MM.1S (cell line): ENCODE measurements at regions not wholly inside any gene's neighbourhood (a gene's known extent, or its start where the extent isn't known, plus 50 kb on each side); places are given as distances from the start of the nearest gene placed in this dataset.

ENCODE experiments used
- DNase-seq: peaks from one replicate; pipeline ENCODE4 v3.0.0-alpha.2; 2015
- H2AFZ ChIP-seq: fragments of 300-600 bp; sonication (generic); 2 replicates; pipeline ENCODE4 v1.6.0; 2016; ENCODE audit warnings: antibody characterized with exemption, low read length
- H3F3A ChIP-seq: fragments of 300-600 bp; sonication (generic); 2 replicates; pipeline ENCODE4 v1.6.1; 2016; ENCODE audit warnings: mild to moderate bottlenecking, antibody characterized with exemption, low read length, moderate library complexity, mixed read lengths; ENCODE audit not compliant: insufficient read depth
- H3K27ac ChIP-seq: fragments of 300-600 bp; sonication (generic); 2 replicates; pipeline ENCODE4 v1.5.1; 2016; ENCODE audit warnings: mild to moderate bottlenecking, low read length
- H3K27me3 ChIP-seq: fragments of 300-600 bp; sonication (generic); replicated peaks from 2 replicates; pipeline ENCODE4 v1.6.0; 2016; ENCODE audit warnings: low read length; ENCODE audit not compliant: insufficient read depth
- H3K36me3 ChIP-seq: fragments of 300-600 bp; sonication (generic); replicated peaks from 2 replicates; pipeline ENCODE4 v1.6.1; 2016; ENCODE audit warnings: mild to moderate bottlenecking, low read length, mixed read lengths; ENCODE audit not compliant: insufficient read depth
- H3K4me1 ChIP-seq: fragments of 300-600 bp; sonication (generic); 2 replicates; pipeline ENCODE4 v1.6.1; 2016; ENCODE audit warnings: low read length, mixed read lengths
- H3K4me2 ChIP-seq: fragments of 300-600 bp; sonication (generic); 2 replicates; pipeline ENCODE4 v1.6.0; 2016; ENCODE audit warnings: low read depth, low read length
- H3K4me3 ChIP-seq: fragments of 300-600 bp; sonication (generic); 2 replicates; pipeline ENCODE4 v1.5.1; 2016; ENCODE audit warnings: low read length, mixed read lengths
- H3K79me2 ChIP-seq: fragments of 300-600 bp; sonication (generic); 2 replicates; pipeline ENCODE4 v1.6.1; 2016; ENCODE audit warnings: mixed run types, low read length, mixed read lengths
- H3K9ac ChIP-seq: fragments of 300-600 bp; sonication (generic); 2 replicates; pipeline ENCODE4 v1.6.1; 2016; ENCODE audit warnings: low read length, mixed read lengths
- H3K9me2 ChIP-seq: fragments of 300-600 bp; sonication (generic); replicated peaks from 2 replicates; pipeline ENCODE4 v1.6.1; 2016; ENCODE audit warnings: mild to moderate bottlenecking, low read length, mixed read lengths; ENCODE audit not compliant: insufficient read depth
- H3K9me3 ChIP-seq: fragments of 300-600 bp; sonication (generic); replicated peaks from 2 replicates; pipeline ENCODE4 v1.6.1; 2016; ENCODE audit warnings: mild to moderate bottlenecking, low read length, mixed read lengths; ENCODE audit not compliant: insufficient read depth
- H4K20me1 ChIP-seq: fragments of 300-600 bp; sonication (generic); 2 replicates; pipeline ENCODE4 v1.6.1; 2016; ENCODE audit warnings: mild to moderate bottlenecking, low read length, moderate library complexity, mixed read lengths; ENCODE audit not compliant: insufficient read depth
- CTCF ChIP-seq: fragments of 300-600 bp; sonication (generic); IDR thresholded peaks from 2 replicates; pipeline ENCODE4 v1.5.1; 2016; ENCODE audit warnings: antibody characterized with exemption, low read length, mixed read lengths
- EZH2 ChIP-seq: fragments of 300-600 bp; sonication (generic); optimal IDR thresholded peaks from 2 replicates; pipeline ENCODE3; 2017; ENCODE audit warnings: low read depth, mild to moderate bottlenecking, antibody characterized with exemption, low read length, mixed read lengths
- EZH2phosphoT487 ChIP-seq: fragments of 300-600 bp; sonication (generic); IDR thresholded peaks from 2 replicates; pipeline ENCODE4 v1.6.1; 2018; ENCODE audit warnings: antibody characterized with exemption, low read length

DNA sequence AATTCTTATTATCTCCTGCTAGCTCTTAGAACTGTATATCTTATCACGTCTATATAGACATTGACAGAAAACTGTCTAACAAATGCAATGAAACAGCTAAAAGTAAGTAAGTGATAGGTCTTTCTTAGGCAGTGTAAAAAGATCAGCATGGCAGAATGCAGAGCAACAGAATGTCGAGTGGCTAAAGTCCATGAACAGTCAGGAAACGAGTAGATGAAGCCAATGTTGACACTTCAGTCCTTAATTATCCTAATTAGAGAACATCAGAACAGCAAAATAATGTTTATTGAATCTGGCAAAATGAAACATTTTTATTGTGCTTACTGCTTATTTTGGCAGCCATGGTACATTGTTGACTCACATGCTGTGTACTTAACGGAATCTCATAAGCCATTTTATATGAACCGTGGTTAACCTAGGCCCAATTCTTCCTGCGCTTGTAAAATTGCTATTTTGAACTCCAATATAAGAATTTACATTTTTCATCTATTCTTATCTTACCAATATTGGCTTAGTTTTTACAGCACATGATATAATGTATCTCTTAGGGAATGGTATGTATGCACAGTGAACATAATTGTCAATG is 748.1 kb downstream of the DACH1 start:
- Histone ChIP-seq H2AFZ (no peak overlapping the region), H3K36me3 (no peaks in the 10 kb centered on the region), H3K4me2 (no peak overlapping the region), H4K20me1 (no peaks in the 10 kb centered on the region), H3K27me3 (no peaks in the 10 kb centered on the region), H3K9me2 (no peaks in the 10 kb centered on the region), H3K4me3 (no peak overlapping the region), H3K79me2 (no peaks in the 10 kb centered on the region), H3K4me1 (no peaks in the 10 kb centered on the region), H3K9me3 (no peaks in the 10 kb centered on the region), H3F3A (no peaks in the 10 kb centered on the region), H3K9ac (no peak overlapping the region), H3K27ac (no peak overlapping the region)
- no peak for DNase-seq
- TF ChIP-seq CTCF: no peak
- TF ChIP-seq EZH2phosphoT487: no peak
- no peak for TF ChIP-seq EZH2

- TF ChIP-seq EZH2phosphoT487 (no peak), CTCF (no peak), EZH2 (no peak)
- no peaks in the 10 kb centered on the region for H3K27me3 ChIP-seq
- no peaks in the 10 kb centered on the region for H4K20me1 ChIP-seq
- no peak overlapping the region for H3K4me3 ChIP-seq
- H2AFZ ChIP-seq: no peak overlapping the region
- H3K4me2 ChIP-seq: no peak overlapping the region
- no peaks in the 10 kb centered on the region for H3K4me1 ChIP-seq
- no peak overlapping the region for H3K27ac ChIP-seq
- no peaks in the 10 kb centered on the region for H3K9me3 ChIP-seq
- no peaks in the 10 kb centered on the region for H3F3A ChIP-seq
- no peaks in the 10 kb centered on the region for H3K9me2 ChIP-seq
- no peak for DNase-seq
- no peaks in the 10 kb centered on the region for H3K79me2 ChIP-seq
- H3K36me3 ChIP-seq: no peaks in the 10 kb centered on the region
- no peak overlapping the region for H3K9ac ChIP-seq
These were observed 749.1 kb downstream of the DACH1 start for GRCh38 chr13:71117920-71118319.

DNA sequence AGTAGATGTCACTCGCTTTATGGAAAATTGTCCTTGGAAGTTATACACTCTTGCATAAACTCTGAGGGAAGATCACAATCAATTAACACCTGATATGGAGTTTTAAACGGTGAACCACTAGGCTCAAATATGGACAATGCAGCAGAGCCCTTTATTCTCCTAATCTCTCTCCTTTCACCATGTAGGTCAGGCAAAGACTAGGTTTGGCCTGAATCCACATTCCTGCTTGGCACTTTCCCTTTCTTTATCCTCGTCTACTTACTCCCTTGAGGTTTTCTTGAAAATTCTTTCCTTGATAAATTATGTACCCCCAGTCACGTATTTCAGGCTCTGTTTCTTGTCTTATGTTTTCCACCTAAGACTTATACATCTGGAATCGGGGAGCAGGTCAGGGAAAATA is 751.7 kb downstream of the DACH1 start:
- Histone ChIP-seq H3K4me2 (no peak overlapping the region), H3K27ac (no peak overlapping the region), H3F3A (no peaks in the 10 kb centered on the region), H3K9ac (no peak overlapping the region), H3K36me3 (no peaks in the 10 kb centered on the region), H3K9me2 (no peaks in the 10 kb centered on the region), H3K79me2 (no peaks in the 10 kb centered on the region), H3K4me1 (no peaks in the 10 kb centered on the region), H3K27me3 (no peaks in the 10 kb centered on the region), H2AFZ (no peak overlapping the region), H4K20me1 (no peaks in the 10 kb centered on the region), H3K4me3 (no peak overlapping the region), H3K9me3 (no peaks in the 10 kb centered on the region)
- TF ChIP-seq EZH2phosphoT487: no peak
- TF ChIP-seq EZH2: no peak
- TF ChIP-seq CTCF: no peak
- no peak for DNase-seq
